ENCODE measurements at regions not wholly inside any gene's neighbourhood (a gene's known extent, or its start where the extent isn't known, plus 50 kb on each side); places are given as distances from the start of the nearest gene placed in this dataset.

- no peak for DNase-seq (ENCODE audit: low read depth in 3 of 3)
These were observed 282.2 kb upstream of the ATP5MC3 start for GRCh38 chr2:175463589-175464310.

GRCh38 chr2:175463169-175463568, 281.7 kb upstream of the ATP5MC3 start:
- no peak for DNase-seq (ENCODE audit: low read depth in 3 of 3)

DNA sequence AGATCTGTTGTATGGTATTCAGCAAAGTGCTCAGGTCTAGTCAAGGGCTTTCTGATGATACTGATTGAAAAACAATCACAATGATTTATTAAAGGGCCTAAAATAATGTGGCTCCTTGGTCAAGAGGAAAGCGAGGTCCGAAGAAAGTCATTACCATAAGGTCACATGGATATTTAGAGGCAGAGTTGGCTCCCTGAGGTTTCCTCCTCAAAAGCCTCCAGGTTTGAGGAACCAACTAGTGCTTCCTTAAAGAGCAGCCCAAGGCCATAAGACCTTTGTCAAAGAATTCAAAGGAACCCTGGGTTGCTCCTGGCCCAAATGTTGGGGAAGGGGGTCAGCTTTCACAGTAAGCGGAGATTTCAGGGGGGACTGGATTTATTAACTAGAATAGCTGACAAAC, 280.7 kb upstream of the ATP5MC3 start:
- no peak for DNase-seq (ENCODE audit: low read depth in 3 of 3)

GRCh38 chr2:175461839-175462238, 280.3 kb upstream of the ATP5MC3 start:
- DNase-seq (ENCODE audit: low read depth in 3 of 3) = no peak

DNA sequence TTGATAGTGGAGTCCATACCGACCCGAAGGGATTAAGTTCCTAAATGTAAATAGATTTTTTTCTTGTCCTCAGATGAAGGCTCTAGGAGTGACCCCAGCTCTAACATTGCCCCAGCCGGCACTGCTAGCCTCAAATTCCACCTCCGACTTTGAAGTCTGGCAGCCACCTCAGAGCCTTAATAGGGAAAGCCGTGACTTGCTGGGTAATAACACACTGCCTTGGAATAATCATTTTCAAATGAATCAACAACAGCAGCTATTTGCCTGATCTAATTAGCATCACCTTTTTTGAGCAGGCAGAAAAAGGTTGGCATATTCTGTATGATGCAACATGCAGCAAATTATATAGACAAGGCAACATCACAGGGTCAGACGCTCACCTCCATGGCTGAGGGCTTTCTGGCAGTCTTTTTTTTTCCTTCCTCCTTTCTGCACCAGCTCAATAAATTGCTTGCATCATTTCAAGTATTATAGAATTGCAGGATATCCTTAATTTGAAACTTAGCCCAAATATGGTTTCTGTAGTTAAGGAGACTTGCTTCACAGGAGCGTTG, 276.5 kb upstream of the ATP5MC3 start:
- DNase-seq (ENCODE audit: low read depth in 3 of 3) = no peak

DNA sequence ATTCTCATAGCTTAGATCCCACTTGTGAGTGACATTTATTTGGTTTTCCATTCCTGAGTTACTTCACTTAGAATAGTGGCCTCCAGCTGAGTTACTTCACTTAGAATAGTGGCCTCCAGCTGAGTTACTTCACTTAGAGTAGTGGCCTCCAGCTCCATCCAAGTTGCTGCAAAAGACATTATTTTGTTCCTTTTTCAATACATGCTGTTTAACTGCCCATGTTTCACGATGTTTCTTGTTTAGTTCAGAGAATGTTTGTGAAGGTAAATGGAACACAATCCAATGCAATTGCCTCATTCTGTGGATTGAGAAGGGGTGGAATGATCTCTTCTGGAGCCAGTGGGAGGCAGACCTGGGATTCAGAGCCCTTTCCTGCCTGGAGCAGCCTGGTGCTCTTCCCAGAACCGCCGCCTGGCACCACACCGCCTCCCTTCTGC, 273.5 kb upstream of the ATP5MC3 start:
- no peak for DNase-seq (ENCODE audit: low read depth in 3 of 3)

GRCh38 chr2:175450029-175450760, 268.7 kb upstream of the ATP5MC3 start:
- no peak for DNase-seq (ENCODE audit: low read depth in 3 of 3)

DNA sequence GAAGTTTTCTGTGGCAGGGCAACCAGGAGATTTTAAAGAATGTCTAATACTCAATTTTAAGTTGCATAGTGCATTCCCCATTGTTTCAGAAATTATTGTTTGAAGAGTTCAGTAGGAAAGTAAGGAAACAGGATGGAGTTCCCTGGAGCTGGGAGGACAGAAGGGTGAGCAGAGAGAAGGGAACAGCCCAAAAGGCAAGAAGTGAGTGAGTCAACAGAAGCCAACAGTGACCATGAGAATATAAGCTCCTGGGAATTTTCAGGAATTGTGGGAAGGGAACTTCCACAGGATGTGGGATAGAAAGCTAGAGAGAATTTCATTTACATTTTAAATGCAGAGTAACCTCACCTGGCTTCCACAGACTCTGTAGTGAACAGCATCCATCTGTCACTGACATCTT, 268.1 kb upstream of the ATP5MC3 start:
- no peak for DNase-seq (ENCODE audit: low read depth in 3 of 3)

DNA sequence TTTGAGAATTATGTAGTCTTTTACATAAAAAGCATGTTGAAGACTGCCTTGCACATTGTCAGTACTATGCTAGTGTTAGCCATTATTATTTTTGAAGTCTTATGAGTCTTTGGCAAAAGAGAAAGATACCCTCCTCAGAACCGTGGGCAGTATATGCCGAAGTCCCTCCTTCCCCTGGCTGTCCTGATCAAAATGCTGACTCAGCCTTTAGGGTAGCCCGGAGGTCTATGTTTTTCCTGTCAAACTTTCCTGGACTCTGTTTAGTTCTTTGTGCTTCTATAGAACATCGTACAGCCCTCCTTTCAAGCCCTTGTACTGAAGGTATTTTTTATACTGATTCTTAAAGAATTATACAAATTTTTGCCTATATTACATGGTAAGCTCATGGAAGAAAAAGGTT, 264.7 kb upstream of the ATP5MC3 start:
- DNase-seq (ENCODE audit: low read depth in 3 of 3) = no peak

DNA sequence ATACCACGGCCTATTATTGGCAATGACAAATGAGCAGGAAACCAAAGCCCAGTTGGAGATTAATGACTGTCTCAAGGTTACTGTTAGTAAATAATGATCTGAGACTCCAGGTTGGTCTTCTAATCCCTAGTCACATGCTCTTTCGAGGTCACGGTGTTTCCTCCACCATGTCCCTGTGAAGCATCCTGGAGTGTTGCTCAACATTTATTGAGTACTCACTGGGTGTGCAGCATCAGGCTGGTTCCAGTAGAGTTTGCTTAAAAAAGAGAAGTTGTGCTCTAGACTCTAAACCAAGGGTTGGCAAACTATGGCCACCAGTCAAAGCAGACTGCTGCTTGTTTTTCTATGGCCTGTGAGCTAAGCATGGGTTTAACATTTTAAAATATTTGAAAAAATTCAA, 263.8 kb upstream of the ATP5MC3 start:
- DNase-seq (ENCODE audit: low read depth in 3 of 3) = no peak

DNA sequence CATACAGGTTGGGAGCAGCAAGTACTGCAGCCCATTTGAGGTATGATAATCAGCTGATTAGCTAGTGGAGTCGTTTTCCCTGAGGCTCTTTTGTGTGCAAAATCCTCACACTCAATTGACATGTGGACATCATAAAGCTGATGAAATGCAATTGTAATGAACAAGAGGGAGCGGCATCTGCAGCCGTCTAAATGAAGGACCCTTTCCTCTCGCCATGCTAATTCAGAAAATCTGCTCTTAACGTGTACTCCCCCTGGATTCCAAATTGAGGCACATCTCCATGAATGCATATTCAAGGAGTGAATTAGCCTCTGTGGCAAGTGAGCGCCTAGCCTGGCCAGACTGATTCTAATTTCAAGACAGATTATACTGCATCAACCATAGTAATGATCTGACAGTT, 260.9 kb upstream of the ATP5MC3 start:
- no peak for DNase-seq (ENCODE audit: low read depth in 3 of 3)

- DNase-seq (ENCODE audit: low read depth in 3 of 3) = no peak
These were observed 259.8 kb upstream of the ATP5MC3 start for GRCh38 chr2:175441181-175441761.

DNA sequence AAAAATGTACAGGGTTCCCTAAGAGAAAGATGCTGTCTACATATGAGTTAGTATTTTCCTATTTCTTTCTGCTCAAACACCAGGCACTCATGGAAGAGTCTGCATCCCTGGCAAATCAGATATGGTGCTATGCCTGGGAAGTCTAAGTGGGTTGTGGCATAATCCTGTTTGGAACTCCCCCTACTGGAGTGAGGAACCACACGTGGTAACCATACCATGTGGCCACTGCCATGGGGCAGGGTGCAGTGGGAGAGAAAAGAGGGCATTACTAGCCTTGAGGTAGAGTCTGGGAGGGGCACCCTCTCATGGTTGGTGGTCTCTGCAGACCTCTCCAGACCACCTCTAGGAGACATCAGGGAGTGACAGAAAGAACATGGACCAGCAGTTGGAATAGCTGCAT, 257.9 kb upstream of the ATP5MC3 start:
- DNase-seq (ENCODE audit: low read depth in 3 of 3) = no peak

- DNase-seq (ENCODE audit: low read depth in 3 of 3) = no peak
These were observed 255.7 kb upstream of the ATP5MC3 start for GRCh38 chr2:175437167-175437566.

DNA sequence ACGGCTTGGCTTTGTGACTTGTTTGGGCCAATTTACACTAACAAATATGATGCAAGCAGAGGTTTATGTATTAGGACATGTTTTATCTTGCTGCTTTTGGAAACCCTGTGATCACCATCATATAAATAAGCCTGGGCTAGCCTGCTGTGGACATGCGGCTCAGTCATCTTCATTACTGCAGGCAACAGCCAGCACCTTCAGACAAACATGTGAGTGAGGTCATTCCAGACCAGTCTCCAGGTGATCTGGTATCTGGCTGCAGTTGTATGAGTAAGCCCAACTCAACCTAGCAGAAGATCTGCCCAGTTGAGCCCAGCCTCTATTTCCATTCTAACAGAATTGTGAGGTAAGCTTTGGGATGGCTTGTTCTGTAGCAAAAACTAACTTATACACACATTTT, 254.6 kb upstream of the ATP5MC3 start:
- DNase-seq (ENCODE audit: low read depth in 3 of 3) = no peak

GRCh38 chr2:175435012-175435411, 253.5 kb upstream of the ATP5MC3 start:
- DNase-seq (ENCODE audit: low read depth in 3 of 3) = no peak

GRCh38 chr2:175432793-175433192, 251.3 kb upstream of the ATP5MC3 start:
- no peak for DNase-seq (ENCODE audit: low read depth in 3 of 3)

- DNase-seq (ENCODE audit: low read depth in 3 of 3) = no peak
These were observed 250.5 kb upstream of the ATP5MC3 start for GRCh38 chr2:175432021-175432420.

GRCh38 chr2:175431101-175431946, 249.8 kb upstream of the ATP5MC3 start:
- DNase-seq (ENCODE audit: low read depth in 3 of 3) = no peak

- DNase-seq (ENCODE audit: low read depth in 3 of 3) = no peak
These were observed 248.7 kb upstream of the ATP5MC3 start for GRCh38 chr2:175430236-175430635.

GRCh38 chr2:175418224-175418835, 236.8 kb upstream of the ATP5MC3 start:
- no peak for DNase-seq (ENCODE audit: low read depth in 3 of 3)
